DOHH2 (cell line): ENCODE measurements at regions not wholly inside any gene's neighbourhood (a gene's known extent, or its start where the extent isn't known, plus 50 kb on each side); places are given as distances from the start of the nearest gene placed in this dataset.

Experiments used
- CTCF ChIP-seq: fragments of 200-600 bp; sonication (generic); IDR thresholded peaks from one replicate; pipeline ENCODE4 v1.5.1; 2014; ENCODE audit warnings: antibody characterized with exemption, mild to moderate bottlenecking, low read depth, low read length; ENCODE audit not compliant: poor library complexity, severe bottlenecking
- EZH2phosphoT487 ChIP-seq: fragments of 200-600 bp; sonication (generic); IDR thresholded peaks from 2 replicates; pipeline ENCODE4 v1.6.1; 2017; ENCODE audit warnings: borderline replicate concordance, mild to moderate bottlenecking, antibody characterized with exemption, low read length, moderate library complexity, mixed read lengths

- TF ChIP-seq CTCF (no peak), EZH2phosphoT487 (no peak)
Measured at GRCh38 chr7:49639808-49640207, 133.6 kb upstream of the VWC2 start.
